OCI-LY1 (cell line): ENCODE measurements at regions not wholly inside any gene's neighbourhood (a gene's known extent, or its start where the extent isn't known, plus 50 kb on each side); places are given as distances from the start of the nearest gene placed in this dataset.
"Not testable (repeated sequence)": the region's sequence is repeated elsewhere in the genome, so short reads cannot be mapped to it uniquely, and the experiment has no call there.

ENCODE experiments used
- H2AFZ ChIP-seq: fragments of 200-600 bp; sonication (generic), shearing (Covaris generic); 2 replicates; pipeline ENCODE4 v1.6.0; 2014; ENCODE audit warnings: antibody characterized with exemption, mild to moderate bottlenecking, low read length
- H3F3A ChIP-seq: fragments of 200-600 bp; sonication (generic), shearing (Covaris generic); 2 replicates; pipeline ENCODE4 v1.6.0; 2014; ENCODE audit warnings: mild to moderate bottlenecking, antibody characterized with exemption, low read length, moderate library complexity; ENCODE audit not compliant: insufficient read depth
- H3K27ac ChIP-seq: fragments of 200-600 bp; sonication (generic); 2 replicates; pipeline ENCODE4 v1.5.1; 2014; ENCODE audit warnings: low read length, mixed run types, mild to moderate bottlenecking, low read depth; ENCODE audit not compliant: poor library complexity, severe bottlenecking
- H3K27me3 ChIP-seq: fragments of 200-600 bp; sonication (generic); 2 replicates; pipeline ENCODE4 v1.6.0; 2014; ENCODE audit warnings: antibody characterized with exemption, mild to moderate bottlenecking, low read length, moderate library complexity; ENCODE audit not compliant: insufficient read depth
- H3K36me3 ChIP-seq: fragments of 200-600 bp; sonication (generic); 2 replicates; pipeline ENCODE4 v1.6.1; 2014; ENCODE audit warnings: mild to moderate bottlenecking, antibody characterized with exemption, low read length, moderate library complexity, mixed read lengths; ENCODE audit not compliant: insufficient read depth
- H3K4me1 ChIP-seq: fragments of 200-600 bp; sonication (generic); 2 replicates; pipeline ENCODE4 v1.5.1; 2014; ENCODE audit warnings: mild to moderate bottlenecking, low read length, moderate library complexity; ENCODE audit not compliant: insufficient read depth, severe bottlenecking
- H3K4me2 ChIP-seq: fragments of 200-600 bp; sonication (generic), shearing (Covaris generic); 2 replicates; pipeline ENCODE4 v1.6.1; 2014; ENCODE audit warnings: low read length
- H3K4me3 ChIP-seq: fragments of 200-600 bp; sonication (generic); 2 replicates; pipeline ENCODE4 v1.5.1; 2014; ENCODE audit warnings: low read length, low read depth, mild to moderate bottlenecking, mixed read lengths; ENCODE audit not compliant: poor library complexity, severe bottlenecking
- H3K79me2 ChIP-seq: fragments of 200-600 bp; shearing (Covaris generic); 2 replicates; pipeline ENCODE4 v1.6.1; 2016; ENCODE audit warnings: mixed run types, low read length, mixed read lengths; ENCODE audit not compliant: insufficient read depth
- H3K9ac ChIP-seq: fragments of 200-600 bp; sonication (generic), shearing (Covaris generic); 2 replicates; pipeline ENCODE4 v1.6.1; 2014; ENCODE audit warnings: mild to moderate bottlenecking, low read length, mixed read lengths
- H3K9me2 ChIP-seq: fragments of 200-600 bp; sonication (generic), shearing (Covaris generic); 2 replicates; pipeline ENCODE4 v1.6.1; 2014; ENCODE audit warnings: low read depth, mild to moderate bottlenecking, low read length, mixed read lengths
- H3K9me3 ChIP-seq: fragments of 200-600 bp; shearing (Covaris generic); 2 replicates; pipeline ENCODE4 v1.6.1; 2014; ENCODE audit warnings: low read length, mixed read lengths
- H4K20me1 ChIP-seq: fragments of 200-600 bp; sonication (generic), shearing (Covaris generic); 2 replicates; pipeline ENCODE4 v1.6.0; 2016; ENCODE audit warnings: mild to moderate bottlenecking, low read length; ENCODE audit not compliant: insufficient read depth
- EZH2 ChIP-seq: fragments of 200-600 bp; sonication (generic), shearing (Covaris generic); IDR thresholded peaks from 2 replicates; pipeline ENCODE4 v1.8.0; 2017; ENCODE audit warnings: borderline replicate concordance, mixed run types, mild to moderate bottlenecking, antibody characterized with exemption, low read length, moderate library complexity, mixed read lengths
- TF ChIP-seq, protein P1 (sequence below): fragments of 200-600 bp; sonication (generic), shearing (Covaris generic); IDR thresholded peaks from 2 replicates; pipeline ENCODE4 v1.5.1; 2017; ENCODE audit warnings: mild to moderate bottlenecking, antibody characterized with exemption, low read length, moderate library complexity, mixed read lengths

DNA sequence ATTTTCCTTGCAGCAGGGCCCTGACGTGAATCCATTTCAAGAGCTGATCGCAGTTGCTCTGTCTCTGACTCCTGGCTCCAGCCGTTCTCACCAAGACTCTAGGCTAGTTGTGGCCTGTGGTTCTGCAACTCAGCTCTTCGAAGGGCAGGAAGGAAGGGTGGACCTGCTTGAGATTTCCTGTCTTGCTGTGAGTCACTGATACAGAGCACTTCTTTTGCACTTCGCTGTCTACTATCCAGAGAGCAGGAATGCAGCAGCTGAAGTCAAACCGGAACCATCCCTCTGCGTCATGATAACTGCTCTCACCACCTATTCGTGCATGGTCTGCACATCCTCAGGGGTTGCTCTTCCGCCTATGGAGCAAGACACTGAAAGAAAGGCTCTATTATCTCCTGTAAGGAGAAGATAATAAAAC is 59.7 kb downstream of the RAP2B start:
- H3K36me3 ChIP-seq = no peaks in the 10 kb centered on the region
- H3F3A ChIP-seq = no peaks in the 10 kb centered on the region
- no peaks in the 10 kb centered on the region for H3K79me2 ChIP-seq
- no peak overlapping the region for H3K27ac ChIP-seq
- H3K9me3 ChIP-seq = no peaks in the 10 kb centered on the region
- no peaks in the 10 kb centered on the region for H4K20me1 ChIP-seq
- H3K9ac ChIP-seq = no peak overlapping the region
- no peaks in the 10 kb centered on the region for H3K27me3 ChIP-seq
- TF ChIP-seq, protein P1, sequence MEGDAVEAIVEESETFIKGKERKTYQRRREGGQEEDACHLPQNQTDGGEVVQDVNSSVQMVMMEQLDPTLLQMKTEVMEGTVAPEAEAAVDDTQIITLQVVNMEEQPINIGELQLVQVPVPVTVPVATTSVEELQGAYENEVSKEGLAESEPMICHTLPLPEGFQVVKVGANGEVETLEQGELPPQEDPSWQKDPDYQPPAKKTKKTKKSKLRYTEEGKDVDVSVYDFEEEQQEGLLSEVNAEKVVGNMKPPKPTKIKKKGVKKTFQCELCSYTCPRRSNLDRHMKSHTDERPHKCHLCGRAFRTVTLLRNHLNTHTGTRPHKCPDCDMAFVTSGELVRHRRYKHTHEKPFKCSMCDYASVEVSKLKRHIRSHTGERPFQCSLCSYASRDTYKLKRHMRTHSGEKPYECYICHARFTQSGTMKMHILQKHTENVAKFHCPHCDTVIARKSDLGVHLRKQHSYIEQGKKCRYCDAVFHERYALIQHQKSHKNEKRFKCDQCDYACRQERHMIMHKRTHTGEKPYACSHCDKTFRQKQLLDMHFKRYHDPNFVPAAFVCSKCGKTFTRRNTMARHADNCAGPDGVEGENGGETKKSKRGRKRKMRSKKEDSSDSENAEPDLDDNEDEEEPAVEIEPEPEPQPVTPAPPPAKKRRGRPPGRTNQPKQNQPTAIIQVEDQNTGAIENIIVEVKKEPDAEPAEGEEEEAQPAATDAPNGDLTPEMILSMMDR = no peak
- TF ChIP-seq EZH2 = no peak
- H3K9me2 ChIP-seq = no peaks in the 10 kb centered on the region
- no peak overlapping the region for H2AFZ ChIP-seq
- no peak overlapping the region for H3K4me2 ChIP-seq
- no peak overlapping the region for H3K4me3 ChIP-seq
- H3K4me1 ChIP-seq = no peaks in the 10 kb centered on the region

DNA sequence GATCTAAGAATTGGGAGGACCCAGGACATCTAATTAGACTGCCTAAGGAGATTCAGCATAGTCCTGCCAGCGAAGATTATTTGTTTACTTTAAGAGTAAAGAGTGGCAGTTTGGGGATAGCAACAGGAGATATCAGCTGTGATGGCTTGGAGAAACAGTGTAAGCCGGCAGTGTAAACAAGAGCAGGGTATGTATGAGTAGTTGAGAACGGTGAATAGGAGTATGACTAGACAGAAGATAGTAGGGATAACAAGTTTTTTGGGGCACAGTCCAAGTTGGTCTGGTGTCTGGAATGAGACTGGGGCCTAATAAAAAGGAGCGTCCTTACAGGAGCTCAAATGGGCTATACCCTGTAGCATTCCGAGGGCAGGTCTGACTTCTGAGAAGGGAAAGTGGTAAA is 64.9 kb downstream of the RAP2B start:
- H3K79me2 ChIP-seq, H3K9me3 ChIP-seq, H3F3A ChIP-seq, H3K9ac ChIP-seq, H2AFZ ChIP-seq, H3K4me3 ChIP-seq, H3K27ac ChIP-seq, H3K4me1 ChIP-seq, H3K27me3 ChIP-seq, H4K20me1 ChIP-seq, H3K9me2 ChIP-seq, H3K4me2 ChIP-seq, H3K36me3 ChIP-seq: not testable (repeated sequence)

DNA sequence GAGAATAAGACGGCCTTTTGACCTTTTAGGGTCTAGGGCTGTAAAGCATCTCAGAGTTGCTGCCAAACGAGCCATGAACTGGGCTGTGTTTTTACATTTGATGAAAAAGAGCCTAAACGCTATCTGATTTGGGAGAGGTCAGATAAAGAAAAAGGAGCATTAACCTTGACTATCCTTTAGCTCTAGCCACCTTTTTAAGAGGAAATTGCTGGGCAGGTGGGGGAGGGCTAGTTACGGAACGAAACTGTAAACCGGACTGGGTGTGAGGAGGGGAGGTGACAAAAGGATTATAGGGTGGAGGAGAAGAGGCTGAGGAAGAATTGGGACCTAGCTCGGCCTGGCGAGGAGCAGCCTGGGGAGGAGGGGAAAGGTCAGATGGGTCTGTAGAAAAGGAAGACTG is 68.4 kb downstream of the RAP2B start:
- not testable (repeated sequence) for H2AFZ ChIP-seq, H3K4me1 ChIP-seq, H3F3A ChIP-seq, H3K36me3 ChIP-seq, H3K9me2 ChIP-seq, H3K9me3 ChIP-seq, H3K4me3 ChIP-seq, H3K4me2 ChIP-seq, H3K27ac ChIP-seq, H3K27me3 ChIP-seq, H3K9ac ChIP-seq, H3K79me2 ChIP-seq, H4K20me1 ChIP-seq

DNA sequence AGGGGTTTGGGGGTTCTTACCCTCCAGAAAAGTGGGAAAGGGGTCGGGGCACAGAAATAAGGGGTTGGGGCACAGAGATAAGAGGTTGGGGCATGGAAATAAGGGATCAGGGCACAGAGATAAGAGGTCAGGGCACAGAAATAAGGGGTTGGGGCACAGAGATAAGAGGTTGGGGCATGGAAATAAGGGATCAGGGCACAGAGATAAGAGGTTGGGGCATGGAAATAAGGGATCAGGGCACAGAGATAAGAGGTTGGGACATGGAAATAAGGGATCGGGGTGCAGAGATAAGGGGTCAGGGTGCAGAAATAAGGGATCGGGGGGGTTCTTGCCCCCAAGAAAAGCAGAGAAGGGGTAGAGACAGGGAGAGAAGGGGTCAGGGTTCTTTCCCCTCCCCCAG is 69.2 kb downstream of the RAP2B start:
- H3F3A ChIP-seq, H3K4me2 ChIP-seq, H3K9me2 ChIP-seq, H3K4me3 ChIP-seq, H3K36me3 ChIP-seq, H3K27me3 ChIP-seq, H2AFZ ChIP-seq, H3K9ac ChIP-seq, H3K27ac ChIP-seq, H4K20me1 ChIP-seq, H3K79me2 ChIP-seq, H3K4me1 ChIP-seq, H3K9me3 ChIP-seq: not testable (repeated sequence)

DNA sequence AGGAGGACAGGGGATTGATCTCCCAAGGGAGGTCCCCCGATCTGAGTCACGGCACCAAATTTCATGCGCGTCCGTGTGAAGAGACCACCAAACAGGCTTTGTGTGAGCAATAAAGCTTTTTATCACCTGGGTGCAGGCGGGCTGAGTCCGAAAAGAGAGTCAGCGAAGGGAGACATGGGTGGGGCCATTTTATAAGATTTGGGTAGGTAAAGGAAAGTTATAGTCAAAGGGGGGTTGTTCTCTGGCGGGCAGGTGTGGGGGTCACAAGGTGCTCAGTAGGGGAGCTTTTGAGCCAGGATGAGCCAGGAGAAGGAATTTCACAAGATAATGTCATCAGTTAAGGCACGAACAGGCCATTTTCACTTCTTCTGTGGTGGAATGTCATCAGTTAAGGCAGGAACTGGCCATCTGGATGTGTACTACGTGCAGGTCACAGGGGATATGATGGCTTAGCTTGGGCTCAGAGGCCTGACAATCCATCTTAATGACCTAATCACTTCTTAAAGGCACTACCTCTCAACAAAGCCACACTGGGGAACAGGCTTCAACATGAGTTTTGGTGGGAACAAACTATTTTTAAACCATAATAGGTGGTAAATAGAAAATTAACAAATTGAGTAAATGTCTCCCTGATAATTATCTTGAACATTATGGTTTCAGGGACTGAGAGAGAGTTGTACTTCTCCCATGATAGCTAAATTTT is 70.2 kb downstream of the RAP2B start:
- H3K9ac ChIP-seq, H3K27me3 ChIP-seq, H3K36me3 ChIP-seq, H3K9me2 ChIP-seq, H2AFZ ChIP-seq, H4K20me1 ChIP-seq, H3K4me3 ChIP-seq, H3K27ac ChIP-seq, H3F3A ChIP-seq, H3K4me2 ChIP-seq, H3K9me3 ChIP-seq, H3K79me2 ChIP-seq, H3K4me1 ChIP-seq: not testable (repeated sequence)
